ENCODE measurements at regions not wholly inside any gene's neighbourhood (a gene's known extent, or its start where the extent isn't known, plus 50 kb on each side); places are given as distances from the start of the nearest gene placed in this dataset.

DNA sequence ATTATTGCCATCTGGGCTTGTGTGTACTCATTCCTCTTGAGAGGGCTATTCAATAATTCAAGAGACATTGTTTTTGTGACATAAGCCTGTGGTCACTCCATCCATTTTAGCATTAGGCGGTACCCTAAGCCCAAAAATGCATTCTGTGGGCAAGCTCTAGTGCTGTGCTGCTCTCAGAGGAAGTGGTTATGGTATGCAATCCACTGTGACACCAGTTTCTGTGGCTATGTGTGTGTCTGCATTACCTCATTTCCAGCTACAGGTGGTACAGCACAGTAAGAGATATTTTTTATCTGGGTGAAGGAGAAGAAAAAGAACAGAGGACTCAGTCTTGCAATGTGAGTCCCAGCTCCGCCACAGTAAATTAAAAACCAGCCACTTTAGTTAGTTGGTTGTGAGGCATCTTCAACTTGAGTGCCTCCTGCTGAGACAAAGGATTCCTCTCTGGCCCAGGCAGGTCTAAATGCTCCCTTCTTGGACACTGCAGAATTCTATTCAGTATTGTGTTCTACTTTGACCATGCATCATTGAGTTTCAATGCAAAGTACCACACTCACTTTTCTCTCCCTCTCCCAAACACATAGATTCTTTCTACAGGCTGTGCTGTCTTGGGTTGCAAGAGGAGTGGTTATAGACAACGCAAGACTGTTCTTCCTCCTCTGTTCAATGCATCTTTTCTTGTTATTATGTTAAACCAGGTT, 777.8 kb upstream of the BRINP3 start (continued):
- no peak for TF ChIP-seq ZNF672 (CRISPR knock-in tag; IDR thresholded peaks at IDR 0.05)
- TF ChIP-seq ZNF605 (CRISPR knock-in tag; IDR thresholded peaks at IDR 0.05), result no peak

DNA sequence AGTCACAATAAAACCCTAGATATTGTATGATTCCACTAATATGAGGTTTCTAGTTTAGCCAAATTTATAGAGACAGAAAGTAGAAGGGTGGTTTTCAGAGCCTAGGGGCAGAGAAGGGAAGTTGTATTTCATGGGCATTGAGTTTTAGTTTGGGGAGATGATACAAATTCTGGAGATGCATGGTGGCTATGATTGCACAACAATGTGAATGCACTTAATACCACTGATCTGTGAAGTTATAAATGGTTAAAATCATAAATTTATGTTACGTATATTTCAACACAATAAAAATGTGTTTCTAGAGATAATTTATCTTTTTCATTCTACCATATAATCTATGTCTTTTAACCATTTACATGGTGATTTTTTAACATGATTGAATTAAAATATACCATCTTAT, 779.3 kb upstream of the BRINP3 start:
- intact Hi-C loops (cut with micrococcal nuclease; ENCODE audit: unreplicated experiment), result no loop called here
- WGBS (ENCODE audit: low lambda C conversion rate), result 39% methylated on average over 1 of the region's 1 CpG

DNA sequence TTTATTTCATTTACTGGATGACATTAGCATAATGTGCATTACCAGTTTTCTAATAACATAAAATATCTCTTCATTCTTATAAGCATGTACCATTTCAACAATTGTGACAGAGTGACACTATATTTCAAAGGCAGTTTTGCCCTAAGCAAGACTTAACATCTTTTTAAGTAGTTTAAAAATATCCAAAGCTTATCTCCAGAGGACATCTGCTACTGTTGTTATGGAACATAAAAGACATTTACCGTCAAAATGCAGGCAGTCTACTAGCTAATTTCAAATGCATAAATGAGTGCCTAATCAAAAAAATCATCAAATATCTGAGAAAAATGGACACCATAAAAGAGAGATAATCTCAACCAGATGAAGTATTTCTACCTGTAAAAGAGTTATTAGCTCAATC, 782.4 kb upstream of the BRINP3 start:
- no peaks in the 10 kb centered on the region for H3K27me3 ChIP-seq (ENCODE audit: control insufficient read depth in 1 of 2, insufficient read depth in 2 of 2, low read length in 2 of 2)
- no peaks in the 10 kb centered on the region for H3K36me3 ChIP-seq (replicated peaks in 1 of 2; ENCODE audit: control insufficient read depth in 1 of 2, insufficient read depth in 2 of 2, low read length in 2 of 2)
- ChIA-PET POLR2A (no interaction called here), CTCF (ENCODE audit: low intra/inter-chr PET ratio, low total read pairs) (no interaction called here)
- H4K20me1 ChIP-seq (ENCODE audit: insufficient read depth, low read length), result no peaks in the 10 kb centered on the region
- no TSS peak for BruUV-seq (replicated peaks)
- FAIRE-seq, result no peak
- H3K9me3 ChIP-seq (ENCODE audit: low read length), result no peaks in the 10 kb centered on the region
- 47% methylated on average over 1 of the region's 1 CpG for WGBS (ENCODE audit: low lambda C conversion rate)
- H3K4me3 ChIP-seq (replicated peaks in 1 of 3; ENCODE audit: insufficient read depth in 1 of 3, low read depth in 2 of 3, low read length in 3 of 3), result no peak overlapping the region
- H3K79me2 ChIP-seq (ENCODE audit: insufficient read depth, low read length), result no peaks in the 10 kb centered on the region
- no peak for ATAC-seq
- no peak overlapping the region for H3K27ac ChIP-seq (ENCODE audit: extremely low read length, insufficient read depth, low read length)
- H3K4me2 ChIP-seq (ENCODE audit: low read depth, low read length), result no peak overlapping the region
- in situ Hi-C loops (cut with HindIII; ENCODE audit: extremely low pct_ligation_motif_present, low pct_unique_long_range_greater_than_20kb), result no loop called here
- TF ChIP-seq TP53 (CRISPR knock-in tag; conservative IDR thresholded peaks at IDR 0.05) (no peak), BRD4 (CRISPR knock-in tag; IDR thresholded peaks at IDR 0.05) (no peak), JDP2 (CRISPR knock-in tag; IDR thresholded peaks at IDR 0.05; ENCODE audit: borderline replicate concordance) (no peak), ZNF839 (CRISPR knock-in tag; IDR thresholded peaks at IDR 0.05; ENCODE audit: borderline replicate concordance) (no peak)
- no peak for DNase-seq (ENCODE audit: low spot score)
- no peak overlapping the region for H2AFZ ChIP-seq (ENCODE audit: low read length)
- H3K9ac ChIP-seq (ENCODE audit: insufficient read depth, low read depth, low read length), result no peak overlapping the region
- intact Hi-C loops (cut with micrococcal nuclease; ENCODE audit: unreplicated experiment), result no loop called here
- no peaks in the 10 kb centered on the region for H3K4me1 ChIP-seq (ENCODE audit: insufficient read depth, low read length)

More for the DNA sequence above, 779.3 kb upstream of the BRINP3 start:
- TF ChIP-seq FOXA1 (IDR thresholded peaks at IDR 0.05) (no peak), FOXA1 (CRISPR knock-in tag; IDR thresholded peaks at IDR 0.05) (no peak), CEBPB (IDR thresholded peaks at IDR 0.05; ENCODE audit: borderline replicate concordance, low read depth, low read length) (0 out of 2 replicates have a peak, but pooled peaks have one; percentile 13)
- no peaks in the 10 kb centered on the region for H3K36me3 ChIP-seq (replicated peaks in 1 of 2; ENCODE audit: control insufficient read depth in 1 of 2, insufficient read depth in 2 of 2, low read length in 2 of 2)
- CTCF ChIA-PET (ENCODE audit: low intra/inter-chr PET ratio, low total read pairs), result no interaction called here
- in situ Hi-C loops (cut with HindIII; ENCODE audit: extremely low pct_ligation_motif_present, low pct_unique_long_range_greater_than_20kb), result no loop called here
- no peak overlapping the region for H3K4me2 ChIP-seq (ENCODE audit: low read depth, low read length)
- H2AFZ ChIP-seq (ENCODE audit: low read length), result no peak overlapping the region
- H3K9me3 ChIP-seq (ENCODE audit: low read length), result no peaks in the 10 kb centered on the region
- no peaks in the 10 kb centered on the region for H3K4me1 ChIP-seq (ENCODE audit: insufficient read depth, low read length)
- no peak overlapping the region for H3K27ac ChIP-seq (ENCODE audit: extremely low read length, insufficient read depth, low read length)
- ATAC-seq, result no peak
- no peaks in the 10 kb centered on the region for H4K20me1 ChIP-seq (ENCODE audit: insufficient read depth, low read length)
- H3K27me3 ChIP-seq (ENCODE audit: control insufficient read depth in 1 of 2, insufficient read depth in 2 of 2, low read length in 2 of 2), result no peaks in the 10 kb centered on the region
- POLR2A ChIA-PET, result no interaction called here
- no TSS peak for BruUV-seq (replicated peaks)
- H3K4me3 ChIP-seq (replicated peaks in 1 of 3; ENCODE audit: insufficient read depth in 1 of 3, low read depth in 2 of 3, low read length in 3 of 3), result no peak overlapping the region
- no peak overlapping the region for H3K9ac ChIP-seq (ENCODE audit: insufficient read depth, low read depth, low read length)
- H3K79me2 ChIP-seq (ENCODE audit: insufficient read depth, low read length), result no peaks in the 10 kb centered on the region
- no peak for DNase-seq (ENCODE audit: low spot score)
- FAIRE-seq, result no peak

Measured in HepG2 (cell line).